Neural cell (in vitro differentiated cells): ENCODE measurements at regions not wholly inside any gene's neighbourhood (a gene's known extent, or its start where the extent isn't known, plus 50 kb on each side); places are given as distances from the start of the nearest gene placed in this dataset.

Source experiments
- H2AFZ ChIP-seq: fragments of 200-600, 300-800 bp; sonication (generic), shearing (Covaris generic); 2 replicates; pipeline ENCODE4 v1.6.0; 2014; ENCODE audit warnings: low read depth, mild to moderate bottlenecking, antibody characterized with exemption, low read length, moderate library complexity
- H3F3A ChIP-seq: fragments of 200-600 bp; shearing (Covaris generic); 2 replicates; pipeline ENCODE4 v1.6.1; 2016; ENCODE audit warnings: mild to moderate bottlenecking, moderate library complexity, mixed read lengths, antibody characterized with exemption, low read length; ENCODE audit not compliant: insufficient read depth, poor library complexity, severe bottlenecking
- H3K27ac ChIP-seq: fragments of 200-600, 300-800 bp; sonication (generic), shearing (Covaris generic); 2 replicates; pipeline ENCODE4 v1.5.1; 2014; ENCODE audit warnings: mild to moderate bottlenecking, low read length, moderate library complexity
- H3K27me3 ChIP-seq: fragments of 300-800, 200-600 bp; sonication (generic), shearing (Covaris generic); 2 replicates; pipeline ENCODE4 v1.6.0; 2014; ENCODE audit warnings: mild to moderate bottlenecking, low read depth, low read length, moderate library complexity; ENCODE audit not compliant: insufficient read depth
- H3K36me3 ChIP-seq: fragments of 300-800, 200-600 bp; sonication (generic), shearing (Covaris generic); 2 replicates; pipeline ENCODE4 v1.5.1; 2014; ENCODE audit warnings: mild to moderate bottlenecking, antibody characterized with exemption, low read length, moderate library complexity; ENCODE audit not compliant: insufficient read depth
- H3K4me2 ChIP-seq: fragments of 300-800, 200-600 bp; sonication (generic), shearing (Covaris generic); 2 replicates; pipeline ENCODE4 v1.6.0; 2014; ENCODE audit warnings: mild to moderate bottlenecking, low read length
- H3K4me3 ChIP-seq: fragments of 300-800, 200-600 bp; sonication (generic), shearing (Covaris generic); 2 replicates; pipeline ENCODE4 v1.5.1; 2014; ENCODE audit warnings: mild to moderate bottlenecking, low read length, moderate library complexity
- H3K79me2 ChIP-seq: fragments of 200-600 bp; shearing (Covaris generic); replicated peaks from 2 replicates; pipeline ENCODE4 v1.6.0; 2014; ENCODE audit warnings: mild to moderate bottlenecking, low read length, moderate library complexity; ENCODE audit not compliant: insufficient read depth
- H3K9ac ChIP-seq: fragments of 300-800, 200-600 bp; sonication (generic), shearing (Covaris generic); 2 replicates; pipeline ENCODE4 v1.6.1; 2016; ENCODE audit warnings: mild to moderate bottlenecking, low read length, mixed read lengths
- H3K9me2 ChIP-seq: fragments of 200-600 bp; shearing (Covaris generic); 2 replicates; pipeline ENCODE4 v1.6.1; 2016; ENCODE audit warnings: mild to moderate bottlenecking, low read length, mixed read lengths; ENCODE audit not compliant: insufficient read depth
- H3K9me3 ChIP-seq: fragments of 200-600, 300-800 bp; sonication (generic), shearing (Covaris generic); 2 replicates; pipeline ENCODE4 v1.6.1; 2016; ENCODE audit warnings: mild to moderate bottlenecking, mixed run types, low read length, moderate library complexity, mixed read lengths
- H4K20me1 ChIP-seq: fragments of 200-600 bp; shearing (Covaris generic); 2 replicates; pipeline ENCODE4 v1.6.1; 2016; ENCODE audit warnings: mild to moderate bottlenecking, mixed run types; ENCODE audit not compliant: insufficient read depth
- EP300 ChIP-seq: fragments of 450-650 bp; conservative IDR thresholded peaks from 2 replicates; pipeline ENCODE4 v1.6.1; 2014; ENCODE audit warnings: antibody characterized with exemption, mild to moderate bottlenecking, moderate library complexity; ENCODE audit not compliant: poor library complexity, severe bottlenecking
- EZH2 ChIP-seq: fragments of 200-600, 300-800 bp; shearing (Covaris generic), sonication (generic); IDR thresholded peaks from 2 replicates; pipeline ENCODE4 v1.6.1; 2014; ENCODE audit warnings: antibody characterized with exemption, low read length, borderline replicate concordance, mild to moderate bottlenecking; ENCODE audit not compliant: insufficient read depth, poor library complexity, severe bottlenecking
- MXI1 ChIP-seq: fragments of 450-650 bp; conservative IDR thresholded peaks from 2 replicates; pipeline ENCODE4 v1.6.1; 2014; ENCODE audit warnings: antibody characterized with exemption, mild to moderate bottlenecking; ENCODE audit not compliant: poor library complexity, severe bottlenecking
- POLR2AphosphoS5 ChIP-seq: IDR thresholded peaks from 2 replicates; pipeline ENCODE4 v1.6.1; 2012
- RAD21 ChIP-seq: fragments of 450-650 bp; conservative IDR thresholded peaks from 2 replicates; pipeline ENCODE4 v1.6.1; 2014; ENCODE audit warnings: antibody characterized with exemption, mild to moderate bottlenecking, moderate library complexity
- SMC3 ChIP-seq: fragments of 450-650 bp; conservative IDR thresholded peaks from 2 replicates; pipeline ENCODE4 v1.6.1; 2014; ENCODE audit warnings: antibody characterized with exemption, mild to moderate bottlenecking, moderate library complexity; ENCODE audit not compliant: poor library complexity
- TAF1 ChIP-seq: IDR thresholded peaks from 2 replicates; pipeline ENCODE4 v1.6.1; 2012; ENCODE audit warnings: low read depth
- TF ChIP-seq, protein P1 (sequence below): IDR thresholded peaks from 2 replicates; pipeline ENCODE4 v1.6.1; 2012; ENCODE audit warnings: borderline replicate concordance
- TF ChIP-seq, protein P2 (sequence below): fragments of 450-650 bp; IDR thresholded peaks from 2 replicates; pipeline ENCODE4 v1.5.1; 2014; ENCODE audit warnings: antibody characterized with exemption, mild to moderate bottlenecking, moderate library complexity; ENCODE audit not compliant: poor library complexity, severe bottlenecking

DNA sequence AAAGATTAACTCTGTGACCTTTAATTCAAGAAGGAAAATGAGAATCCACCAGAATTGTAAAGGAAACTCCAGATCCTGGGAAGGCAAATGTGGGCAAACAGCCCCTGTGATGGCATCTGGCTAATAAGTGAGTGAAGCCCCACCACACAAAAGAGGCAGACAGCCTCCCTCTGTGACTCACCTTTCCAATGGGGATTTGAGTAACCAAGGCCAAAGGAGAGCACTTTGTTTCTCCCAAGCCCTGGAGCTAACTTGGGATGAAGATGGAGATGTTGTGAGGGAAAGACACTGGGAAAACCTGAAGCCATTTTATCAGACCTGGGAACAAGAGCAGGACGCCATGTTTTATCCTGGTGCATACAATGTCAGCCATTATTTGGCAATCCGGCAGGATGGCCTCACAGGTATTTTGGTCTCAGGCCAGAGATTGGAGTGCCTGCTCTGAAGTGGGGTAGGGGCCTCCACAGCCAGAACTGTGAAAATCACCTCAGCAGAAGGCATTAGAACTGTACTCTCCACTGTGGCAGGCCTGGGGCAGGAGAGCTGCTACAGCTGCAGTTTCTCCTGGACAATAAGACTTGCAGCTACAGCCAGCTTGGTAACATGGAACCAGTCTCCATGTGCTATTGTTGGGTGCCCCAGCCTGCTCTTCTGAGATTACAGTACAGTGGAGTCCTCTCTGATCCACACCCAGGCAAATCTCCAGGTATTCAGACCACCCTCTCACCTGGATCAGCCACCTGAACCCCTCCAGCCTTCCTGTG lies 96.6 kb upstream of the PCED1B start:
- H2AFZ ChIP-seq: no peak overlapping the region
- no peaks in the 10 kb centered on the region for H3K9me3 ChIP-seq
- H3K27ac ChIP-seq: no peak overlapping the region
- H3K9me2 ChIP-seq: no peaks in the 10 kb centered on the region
- no peaks in the 10 kb centered on the region for H3K27me3 ChIP-seq
- H3K4me3 ChIP-seq: no peak overlapping the region
- no peak overlapping the region for H3K4me2 ChIP-seq
- no peaks in the 10 kb centered on the region for H3F3A ChIP-seq
- no peaks in the 10 kb centered on the region for H3K79me2 ChIP-seq
- TF ChIP-seq MXI1: no peak
- TF ChIP-seq TAF1: no peak
- TF ChIP-seq, protein P1, sequence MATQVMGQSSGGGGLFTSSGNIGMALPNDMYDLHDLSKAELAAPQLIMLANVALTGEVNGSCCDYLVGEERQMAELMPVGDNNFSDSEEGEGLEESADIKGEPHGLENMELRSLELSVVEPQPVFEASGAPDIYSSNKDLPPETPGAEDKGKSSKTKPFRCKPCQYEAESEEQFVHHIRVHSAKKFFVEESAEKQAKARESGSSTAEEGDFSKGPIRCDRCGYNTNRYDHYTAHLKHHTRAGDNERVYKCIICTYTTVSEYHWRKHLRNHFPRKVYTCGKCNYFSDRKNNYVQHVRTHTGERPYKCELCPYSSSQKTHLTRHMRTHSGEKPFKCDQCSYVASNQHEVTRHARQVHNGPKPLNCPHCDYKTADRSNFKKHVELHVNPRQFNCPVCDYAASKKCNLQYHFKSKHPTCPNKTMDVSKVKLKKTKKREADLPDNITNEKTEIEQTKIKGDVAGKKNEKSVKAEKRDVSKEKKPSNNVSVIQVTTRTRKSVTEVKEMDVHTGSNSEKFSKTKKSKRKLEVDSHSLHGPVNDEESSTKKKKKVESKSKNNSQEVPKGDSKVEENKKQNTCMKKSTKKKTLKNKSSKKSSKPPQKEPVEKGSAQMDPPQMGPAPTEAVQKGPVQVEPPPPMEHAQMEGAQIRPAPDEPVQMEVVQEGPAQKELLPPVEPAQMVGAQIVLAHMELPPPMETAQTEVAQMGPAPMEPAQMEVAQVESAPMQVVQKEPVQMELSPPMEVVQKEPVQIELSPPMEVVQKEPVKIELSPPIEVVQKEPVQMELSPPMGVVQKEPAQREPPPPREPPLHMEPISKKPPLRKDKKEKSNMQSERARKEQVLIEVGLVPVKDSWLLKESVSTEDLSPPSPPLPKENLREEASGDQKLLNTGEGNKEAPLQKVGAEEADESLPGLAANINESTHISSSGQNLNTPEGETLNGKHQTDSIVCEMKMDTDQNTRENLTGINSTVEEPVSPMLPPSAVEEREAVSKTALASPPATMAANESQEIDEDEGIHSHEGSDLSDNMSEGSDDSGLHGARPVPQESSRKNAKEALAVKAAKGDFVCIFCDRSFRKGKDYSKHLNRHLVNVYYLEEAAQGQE: no peak
- no peak for TF ChIP-seq EZH2
- TF ChIP-seq SMC3: no peak
- TF ChIP-seq EP300: no peak
- TF ChIP-seq, protein P2, sequence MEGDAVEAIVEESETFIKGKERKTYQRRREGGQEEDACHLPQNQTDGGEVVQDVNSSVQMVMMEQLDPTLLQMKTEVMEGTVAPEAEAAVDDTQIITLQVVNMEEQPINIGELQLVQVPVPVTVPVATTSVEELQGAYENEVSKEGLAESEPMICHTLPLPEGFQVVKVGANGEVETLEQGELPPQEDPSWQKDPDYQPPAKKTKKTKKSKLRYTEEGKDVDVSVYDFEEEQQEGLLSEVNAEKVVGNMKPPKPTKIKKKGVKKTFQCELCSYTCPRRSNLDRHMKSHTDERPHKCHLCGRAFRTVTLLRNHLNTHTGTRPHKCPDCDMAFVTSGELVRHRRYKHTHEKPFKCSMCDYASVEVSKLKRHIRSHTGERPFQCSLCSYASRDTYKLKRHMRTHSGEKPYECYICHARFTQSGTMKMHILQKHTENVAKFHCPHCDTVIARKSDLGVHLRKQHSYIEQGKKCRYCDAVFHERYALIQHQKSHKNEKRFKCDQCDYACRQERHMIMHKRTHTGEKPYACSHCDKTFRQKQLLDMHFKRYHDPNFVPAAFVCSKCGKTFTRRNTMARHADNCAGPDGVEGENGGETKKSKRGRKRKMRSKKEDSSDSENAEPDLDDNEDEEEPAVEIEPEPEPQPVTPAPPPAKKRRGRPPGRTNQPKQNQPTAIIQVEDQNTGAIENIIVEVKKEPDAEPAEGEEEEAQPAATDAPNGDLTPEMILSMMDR: no peak
- no peak for TF ChIP-seq POLR2AphosphoS5
- TF ChIP-seq RAD21: no peak
- no peaks in the 10 kb centered on the region for H3K36me3 ChIP-seq
- no peak overlapping the region for H3K9ac ChIP-seq
- H4K20me1 ChIP-seq: no peaks in the 10 kb centered on the region

DNA sequence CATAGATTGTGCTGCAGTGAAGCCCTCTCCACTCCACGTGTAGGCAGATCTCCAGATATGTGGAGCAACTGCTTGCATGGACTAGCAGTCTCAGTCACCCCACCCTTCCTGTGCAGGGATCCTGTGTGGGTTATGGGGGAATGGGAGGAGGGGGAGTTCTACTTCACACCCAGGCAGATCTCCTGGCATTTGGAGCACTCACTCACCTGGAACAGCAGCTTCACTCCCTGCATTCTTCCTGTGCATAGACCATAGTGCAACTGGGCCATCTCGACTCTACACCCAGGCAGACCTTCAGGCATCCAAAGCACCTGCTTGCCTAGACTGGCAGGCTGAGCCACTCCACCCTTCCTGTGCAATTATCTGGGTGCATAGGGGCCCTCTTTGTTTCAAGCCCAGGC lies 96.0 kb upstream of the PCED1B start:
- no peaks in the 10 kb centered on the region for H3K79me2 ChIP-seq
- H3K4me3 ChIP-seq: no peak overlapping the region
- no peaks in the 10 kb centered on the region for H3K9me2 ChIP-seq
- no peaks in the 10 kb centered on the region for H3K27me3 ChIP-seq
- H3K36me3 ChIP-seq: no peaks in the 10 kb centered on the region
- H3K9me3 ChIP-seq: no peaks in the 10 kb centered on the region
- H3K4me2 ChIP-seq: no peak overlapping the region
- no peak overlapping the region for H3K9ac ChIP-seq
- no peak for TF ChIP-seq POLR2AphosphoS5
- TF ChIP-seq SMC3: no peak
- no peak for TF ChIP-seq RAD21
- TF ChIP-seq, protein P1: no peak
- TF ChIP-seq EZH2: no peak
- TF ChIP-seq MXI1: no peak
- TF ChIP-seq, protein P2: no peak
- TF ChIP-seq EP300: no peak
- TF ChIP-seq TAF1: no peak
- H4K20me1 ChIP-seq: no peaks in the 10 kb centered on the region
- no peak overlapping the region for H2AFZ ChIP-seq
- H3K27ac ChIP-seq: no peak overlapping the region
- no peaks in the 10 kb centered on the region for H3F3A ChIP-seq
